Uterus (tissue), 3 donors: ENCODE measurements at regions not wholly inside any gene's neighbourhood (a gene's known extent, or its start where the extent isn't known, plus 50 kb on each side); places are given as distances from the start of the nearest gene placed in this dataset.

ENCODE experiments used
- DNase-seq, 2 donors: peaks; one replicate each; pipeline ENCODE4 v3.0.0-alpha.2; 2019 to 2020
- H3K27ac ChIP-seq, 2 donors: fragments of 200-600 bp; sonication (generic); 1 replicate in 1 of 2; 2 replicates in 1 of 2; pipeline ENCODE4 v1.5.1; 2016 to 2018
- H3K27me3 ChIP-seq, 2 donors: fragments of 200-600 bp; sonication (generic); one replicate each; pipeline ENCODE4 v1.5.1; 2018 to 2019; ENCODE audit warnings: control low read depth in 1 of 2
- H3K36me3 ChIP-seq, 2 donors: fragments of 200-600 bp; sonication (generic); one replicate each; pipeline ENCODE4 v1.5.1; 2019; ENCODE audit warnings: control low read depth in 1 of 2
- H3K4me1 ChIP-seq, 2 donors: fragments of 200-600 bp; sonication (generic); one replicate each; pipeline ENCODE4 v1.5.1; 2018 to 2019; ENCODE audit warnings: control low read depth in 1 of 2
- H3K4me3 ChIP-seq, 2 donors: fragments of 200-600 bp; sonication (generic); 1 replicate in 1 of 2; 2 replicates in 1 of 2; pipeline ENCODE4 v1.5.1; 2018 to 2019; ENCODE audit warnings: mild to moderate bottlenecking in 1 of 2
- H3K9me3 ChIP-seq, 2 donors: fragments of 200-600 bp; sonication (generic); one replicate each; pipeline ENCODE4 v1.5.1; 2019; ENCODE audit warnings: control low read depth in 1 of 2
- POLR2A ChIP-seq, 2 donors: fragments of 450-650 bp; IDR thresholded peaks; one replicate each; pipeline ENCODE4 v1.6.1; 2016; ENCODE audit warnings: antibody characterized with exemption in 2 of 2, mild to moderate bottlenecking in 1 of 2, moderate library complexity in 1 of 2
- intact Hi-C: fragments of 100-400 bp; cut with DNase I; formaldehyde crosslinking; loops from one replicate; pipeline ENCODE4 v1.15.1; 2023; ENCODE audit warnings: low total_unique reads
- TF ChIP-seq, protein P1 (sequence below), 4 experiments: fragments of 200-600 bp in 2 of 4; fragments of 450-650 bp in 2 of 4; sonication (generic) in 2 of 4; IDR thresholded peaks; one replicate each; pipeline ENCODE4 v1.5.1; 2016 to 2019; ENCODE audit warnings: antibody characterized with exemption in 4 of 4, mild to moderate bottlenecking in 2 of 4, moderate library complexity in 1 of 4
- donor health status: DM: yes; HTN: yes; CAD: no.

GRCh38 chr1:198018529-198018928 is 101.4 kb downstream of the LHX9 start:
- DNase-seq, result no peak
- no peaks in the 10 kb centered on the region for H3K4me1 ChIP-seq
- no peaks in the 10 kb centered on the region for H3K36me3 ChIP-seq
- intact Hi-C loops, result no loop called here
- H3K27me3 ChIP-seq, result no peaks in the 10 kb centered on the region
- H3K4me3 ChIP-seq, result no peak overlapping the region
- TF ChIP-seq, protein P1, sequence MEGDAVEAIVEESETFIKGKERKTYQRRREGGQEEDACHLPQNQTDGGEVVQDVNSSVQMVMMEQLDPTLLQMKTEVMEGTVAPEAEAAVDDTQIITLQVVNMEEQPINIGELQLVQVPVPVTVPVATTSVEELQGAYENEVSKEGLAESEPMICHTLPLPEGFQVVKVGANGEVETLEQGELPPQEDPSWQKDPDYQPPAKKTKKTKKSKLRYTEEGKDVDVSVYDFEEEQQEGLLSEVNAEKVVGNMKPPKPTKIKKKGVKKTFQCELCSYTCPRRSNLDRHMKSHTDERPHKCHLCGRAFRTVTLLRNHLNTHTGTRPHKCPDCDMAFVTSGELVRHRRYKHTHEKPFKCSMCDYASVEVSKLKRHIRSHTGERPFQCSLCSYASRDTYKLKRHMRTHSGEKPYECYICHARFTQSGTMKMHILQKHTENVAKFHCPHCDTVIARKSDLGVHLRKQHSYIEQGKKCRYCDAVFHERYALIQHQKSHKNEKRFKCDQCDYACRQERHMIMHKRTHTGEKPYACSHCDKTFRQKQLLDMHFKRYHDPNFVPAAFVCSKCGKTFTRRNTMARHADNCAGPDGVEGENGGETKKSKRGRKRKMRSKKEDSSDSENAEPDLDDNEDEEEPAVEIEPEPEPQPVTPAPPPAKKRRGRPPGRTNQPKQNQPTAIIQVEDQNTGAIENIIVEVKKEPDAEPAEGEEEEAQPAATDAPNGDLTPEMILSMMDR (IDR thresholded peaks at IDR 0.05), result no peak
- no peak for TF ChIP-seq POLR2A (IDR thresholded peaks at IDR 0.05)
- no peak overlapping the region for H3K27ac ChIP-seq
- H3K9me3 ChIP-seq, result no peaks in the 10 kb centered on the region

DNA sequence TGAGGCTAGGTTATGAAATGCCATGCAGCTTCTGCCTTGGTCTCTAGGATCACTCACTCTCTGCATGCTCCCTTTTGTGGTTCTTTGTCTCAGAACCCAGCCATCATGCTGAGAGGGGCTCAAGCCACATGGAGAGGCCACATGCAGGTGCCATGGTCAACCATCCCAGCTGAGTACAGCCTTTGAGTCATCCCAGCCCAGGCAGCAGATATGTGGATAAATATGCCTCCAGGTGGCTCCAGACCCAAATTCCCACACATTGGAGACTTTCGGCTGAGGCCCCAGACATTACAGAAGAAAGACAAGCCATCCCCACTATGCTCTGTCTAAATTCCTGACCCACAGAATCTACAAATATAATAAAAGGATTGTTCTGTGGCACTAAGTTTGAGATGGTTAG is 102.0 kb downstream of the LHX9 start:
- no peak overlapping the region for H3K4me3 ChIP-seq
- no peaks in the 10 kb centered on the region for H3K27me3 ChIP-seq
- TF ChIP-seq, protein P1 (IDR thresholded peaks at IDR 0.05), result no peak
- no peak for TF ChIP-seq POLR2A (IDR thresholded peaks at IDR 0.05)
- intact Hi-C loops, result no loop called here
- no peaks in the 10 kb centered on the region for H3K36me3 ChIP-seq
- DNase-seq, result no peak
- H3K4me1 ChIP-seq, result no peaks in the 10 kb centered on the region
- H3K27ac ChIP-seq, result no peak overlapping the region
- H3K9me3 ChIP-seq, result no peaks in the 10 kb centered on the region

- intact Hi-C loops, result no loop called here
- no peaks in the 10 kb centered on the region for H3K9me3 ChIP-seq
- H3K36me3 ChIP-seq, result no peaks in the 10 kb centered on the region
- no peaks in the 10 kb centered on the region for H3K27me3 ChIP-seq
- H3K4me3 ChIP-seq, result no peak overlapping the region
- no peak overlapping the region for H3K27ac ChIP-seq
- no peaks in the 10 kb centered on the region for H3K4me1 ChIP-seq
- no peak for DNase-seq
- TF ChIP-seq POLR2A (IDR thresholded peaks at IDR 0.05), result no peak
Measured at GRCh38 chr1:198024336-198024735, 107.2 kb downstream of the LHX9 start.

- intact Hi-C loops, result no loop called here
- no peaks in the 10 kb centered on the region for H3K36me3 ChIP-seq
- H3K27me3 ChIP-seq, result no peaks in the 10 kb centered on the region
- H3K27ac ChIP-seq, result no peak overlapping the region
- TF ChIP-seq POLR2A (IDR thresholded peaks at IDR 0.05), result no peak
- TF ChIP-seq, protein P1 (IDR thresholded peaks at IDR 0.05), result no peak
- no peak overlapping the region for H3K4me3 ChIP-seq
- no peaks in the 10 kb centered on the region for H3K4me1 ChIP-seq
- no peak for DNase-seq
- H3K9me3 ChIP-seq, result no peaks in the 10 kb centered on the region
Measured at GRCh38 chr1:198024782-198025181, 107.6 kb downstream of the LHX9 start.

- Histone ChIP-seq H3K27me3 (no peaks in the 10 kb centered on the region), H3K4me1 (no peaks in the 10 kb centered on the region), H3K27ac (no peak overlapping the region), H3K4me3 (no peak overlapping the region), H3K9me3 (no peaks in the 10 kb centered on the region), H3K36me3 (no peaks in the 10 kb centered on the region)
- intact Hi-C loops, result no loop called here
- no peak for DNase-seq
- no peak for TF ChIP-seq POLR2A (IDR thresholded peaks at IDR 0.05)
- TF ChIP-seq, protein P1 (IDR thresholded peaks at IDR 0.05), result no peak
Measured at GRCh38 chr1:198030682-198031081, 113.5 kb downstream of the LHX9 start.

DNA sequence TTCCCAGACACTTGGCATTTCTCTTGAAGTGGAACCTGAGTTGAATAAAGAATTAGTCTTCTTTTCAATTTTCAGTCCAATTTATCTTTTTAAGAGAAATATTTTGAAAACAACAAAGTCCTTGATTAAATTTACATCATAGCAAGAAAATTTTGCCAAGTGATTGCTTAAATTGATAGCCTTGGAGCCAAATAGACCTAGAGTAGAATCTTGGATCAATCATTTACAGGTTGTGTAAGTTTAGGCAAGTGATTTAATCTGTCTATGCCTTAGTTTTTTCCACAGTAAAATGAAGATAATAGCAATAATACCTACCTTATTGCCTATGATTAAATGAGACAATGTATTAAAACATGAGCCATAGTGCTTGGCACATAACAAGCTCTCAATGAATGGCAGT is 113.9 kb downstream of the LHX9 start:
- DNase-seq, result no peak
- TF ChIP-seq, protein P1 (IDR thresholded peaks at IDR 0.05), result no peak
- no peak for TF ChIP-seq POLR2A (IDR thresholded peaks at IDR 0.05)
- intact Hi-C loops, result no loop called here
- Histone ChIP-seq H3K36me3 (no peaks in the 10 kb centered on the region), H3K27me3 (no peaks in the 10 kb centered on the region), H3K9me3 (no peaks in the 10 kb centered on the region), H3K27ac (no peak overlapping the region), H3K4me1 (no peaks in the 10 kb centered on the region), H3K4me3 (no peak overlapping the region)
